NCI-H1105 treated with DMSO at 0.1 percent for 48 hours (cell line): ENCODE measurements at regions not wholly inside any gene's neighbourhood (a gene's known extent, or its start where the extent isn't known, plus 50 kb on each side); places are given as distances from the start of the nearest gene placed in this dataset.
"Not testable (repeated sequence)": the region's sequence is repeated elsewhere in the genome, so short reads cannot be mapped to it uniquely, and the experiment has no call there.

Experiments
- DNase-seq: peaks from one replicate; lab custom pipeline; 2025; lab: John Stamatoyannopoulos, UW

DNA sequence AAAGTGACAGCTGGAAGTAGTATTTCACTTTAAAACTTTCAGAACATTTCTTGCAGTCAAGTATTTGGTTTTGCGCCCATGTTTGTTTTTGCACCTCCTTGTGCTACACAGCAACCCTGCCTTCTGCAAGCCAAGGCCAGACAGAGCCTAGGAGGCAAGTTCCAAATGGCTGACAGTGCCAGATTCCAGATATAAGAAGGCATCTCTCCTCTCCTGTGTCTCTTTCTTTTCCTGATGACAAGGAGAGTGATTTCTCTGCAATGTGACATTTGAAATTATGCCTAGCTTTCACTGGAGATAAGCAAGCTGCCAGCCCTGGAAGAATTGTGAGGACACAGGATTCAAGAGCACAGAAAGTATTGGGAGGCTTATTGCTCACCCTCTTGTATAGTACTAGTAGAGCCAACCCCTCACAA, 149.1 kb upstream of the TENT5A start:
- DNase-seq = no peak

- DNase-seq = no peak
These were observed 148.1 kb upstream of the TENT5A start for GRCh38 chr6:81900616-81901015.

GRCh38 chr6:81897793-81898192, 145.3 kb upstream of the TENT5A start:
- no peak for DNase-seq

DNA sequence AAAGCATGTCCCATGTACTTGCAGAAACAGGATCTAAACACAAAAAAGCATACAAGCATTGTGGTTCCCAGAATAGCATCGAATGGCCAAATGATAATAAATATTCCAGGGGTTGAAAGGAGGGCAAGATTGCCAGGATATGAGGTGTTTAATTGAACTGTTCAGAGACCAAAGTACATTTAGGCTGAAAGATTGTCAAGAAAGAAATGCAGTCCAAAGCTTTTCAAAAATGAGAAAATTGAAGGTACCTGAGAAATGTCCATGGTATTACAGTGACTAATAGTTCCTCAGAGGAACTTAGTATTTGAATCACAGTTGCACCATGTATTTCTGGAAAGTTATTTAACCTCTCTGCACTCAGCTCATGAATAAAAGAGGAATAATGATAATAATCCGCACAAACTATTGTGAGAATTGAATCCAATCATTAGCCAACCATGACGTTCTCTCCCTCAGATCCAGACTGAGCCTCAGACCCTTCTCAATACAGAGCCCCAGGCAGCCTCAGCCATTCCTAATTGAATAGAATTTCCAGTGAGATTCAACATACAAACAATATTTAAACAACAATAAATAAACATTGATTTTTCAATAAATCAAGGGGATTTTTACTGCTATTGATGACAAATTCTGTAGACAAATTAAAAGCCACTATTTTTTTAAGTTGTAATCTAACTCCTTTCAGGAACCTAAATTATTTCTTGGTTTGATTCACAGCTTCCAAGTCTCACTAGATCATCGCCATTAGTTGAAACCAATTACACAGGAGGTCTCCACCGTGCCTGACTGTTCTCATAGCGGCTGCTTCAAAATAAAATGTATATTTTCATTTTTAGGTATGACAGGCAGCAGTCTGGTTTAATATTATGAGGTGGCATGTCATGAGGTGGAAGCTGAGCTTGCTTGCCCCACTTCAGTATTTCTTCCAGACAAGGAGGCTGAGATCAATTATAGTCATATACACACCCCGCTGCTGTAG, 144.3 kb upstream of the TENT5A start:
- DNase-seq = no peak

- no peak for DNase-seq
These were observed 143.2 kb upstream of the TENT5A start for GRCh38 chr6:81895511-81896185.

- DNase-seq = no peak
These were observed 142.3 kb upstream of the TENT5A start for GRCh38 chr6:81894788-81895271.

DNA sequence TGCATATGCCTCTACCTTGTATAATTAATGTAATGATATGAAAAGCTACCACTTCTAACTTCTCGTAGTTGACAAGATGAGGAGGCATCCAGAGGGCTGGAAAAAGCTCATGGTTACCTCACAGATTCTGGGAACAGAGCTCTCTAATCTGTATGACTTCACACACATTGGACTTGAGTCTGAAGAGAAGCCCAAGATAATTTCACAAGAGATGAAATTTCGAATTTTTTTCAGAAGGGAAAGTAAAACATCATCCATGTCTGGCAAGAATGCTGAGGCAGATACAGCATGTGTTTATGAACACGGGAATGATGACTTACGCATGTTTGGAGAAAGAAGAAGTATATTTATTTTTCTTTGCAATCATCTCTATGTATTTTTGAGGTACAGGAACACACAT, 141.8 kb upstream of the TENT5A start:
- DNase-seq = no peak

- DNase-seq = no peak
These were observed 140.4 kb upstream of the TENT5A start for GRCh38 chr6:81892891-81893290.

- DNase-seq = no peak
These were observed 139.4 kb upstream of the TENT5A start for GRCh38 chr6:81891874-81892273.

DNA sequence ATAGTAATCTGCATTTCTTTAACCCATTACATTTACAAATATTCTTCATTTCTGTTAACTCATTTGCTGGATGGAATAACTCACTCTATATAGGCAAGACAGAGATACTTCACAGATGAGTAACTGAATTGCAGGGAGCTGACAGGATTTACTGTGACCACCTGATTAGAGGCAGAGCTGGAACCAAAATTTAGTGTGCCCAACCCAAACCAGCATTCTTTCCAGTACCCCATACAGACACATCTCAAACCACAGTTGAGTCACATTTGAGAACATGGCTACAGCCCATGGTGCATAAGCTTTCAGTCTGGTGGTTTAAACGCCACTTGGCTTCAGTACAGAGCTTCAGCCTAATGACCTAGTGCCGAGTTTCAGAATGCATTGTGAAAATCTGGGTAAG, 138.4 kb upstream of the TENT5A start:
- DNase-seq = no peak

GRCh38 chr6:81889377-81890053, 137.0 kb upstream of the TENT5A start:
- DNase-seq = no peak

- not testable (repeated sequence) for DNase-seq
These were observed 134.4 kb upstream of the TENT5A start for GRCh38 chr6:81886909-81887308.

GRCh38 chr6:81886157-81886556, 133.7 kb upstream of the TENT5A start:
- no peak for DNase-seq

DNA sequence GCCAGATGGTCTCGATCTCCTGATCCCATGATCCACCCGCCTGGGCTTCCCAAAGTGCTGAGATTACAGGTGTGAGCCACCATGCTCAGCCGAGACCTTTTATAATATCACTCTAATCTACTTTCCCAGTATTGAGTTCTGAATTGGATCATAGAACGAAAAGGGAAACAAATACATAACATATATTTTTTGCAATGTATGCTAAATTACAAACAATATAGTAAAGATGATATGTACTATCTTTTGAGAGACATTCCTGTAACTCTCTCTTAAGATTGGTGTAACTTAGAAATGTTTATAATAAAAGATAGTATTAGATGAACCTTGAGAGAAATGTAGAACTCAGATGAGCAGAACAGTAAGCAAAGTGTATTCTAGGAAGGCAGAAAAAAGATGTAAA, 129.2 kb upstream of the TENT5A start:
- no peak for DNase-seq

GRCh38 chr6:81878479-81878878, 126.0 kb upstream of the TENT5A start:
- no peak for DNase-seq

GRCh38 chr6:81876971-81877370, 124.5 kb upstream of the TENT5A start:
- no peak for DNase-seq

DNA sequence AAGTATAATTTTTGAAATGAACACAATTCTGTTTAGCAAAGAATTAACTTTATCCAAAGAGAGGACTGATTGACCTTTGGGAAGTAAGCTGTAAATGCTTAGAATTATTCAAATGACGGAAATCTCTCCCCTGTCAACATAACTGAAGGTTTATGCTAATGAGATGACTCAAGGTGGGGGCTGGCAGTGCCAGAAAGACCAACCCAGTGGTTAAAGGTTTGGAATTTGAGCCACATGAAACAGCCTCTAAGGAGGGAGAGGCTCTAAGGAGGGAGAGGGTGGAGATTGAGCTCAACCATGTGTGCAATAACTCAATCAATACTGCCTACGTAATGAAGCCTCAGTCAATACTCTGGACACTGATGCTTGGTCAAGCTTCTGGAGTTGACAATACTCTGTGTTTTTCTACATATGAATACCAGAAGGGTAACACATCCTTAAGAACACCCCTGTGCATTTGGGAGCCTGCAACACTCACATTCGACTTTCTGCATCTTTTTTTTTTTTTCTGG, 123.4 kb upstream of the TENT5A start:
- DNase-seq = no peak

- not testable (repeated sequence) for DNase-seq
These were observed 117.4 kb upstream of the TENT5A start for GRCh38 chr6:81869749-81870508.

GRCh38 chr6:81865712-81866111, 113.2 kb upstream of the TENT5A start:
- no peak for DNase-seq

GRCh38 chr6:81864124-81864523, 111.6 kb upstream of the TENT5A start:
- no peak for DNase-seq

- no peak for DNase-seq
These were observed 110.6 kb upstream of the TENT5A start for GRCh38 chr6:81863123-81863522.

- DNase-seq = no peak
These were observed 108.8 kb upstream of the TENT5A start for GRCh38 chr6:81861281-81861680.
